ENCODE measurements at regions not wholly inside any gene's neighbourhood (a gene's known extent, or its start where the extent isn't known, plus 50 kb on each side); places are given as distances from the start of the nearest gene placed in this dataset.
"Not testable (repeated sequence)": the region's sequence is repeated elsewhere in the genome, so short reads cannot be mapped to it uniquely, and the experiment has no call there.

DNA sequence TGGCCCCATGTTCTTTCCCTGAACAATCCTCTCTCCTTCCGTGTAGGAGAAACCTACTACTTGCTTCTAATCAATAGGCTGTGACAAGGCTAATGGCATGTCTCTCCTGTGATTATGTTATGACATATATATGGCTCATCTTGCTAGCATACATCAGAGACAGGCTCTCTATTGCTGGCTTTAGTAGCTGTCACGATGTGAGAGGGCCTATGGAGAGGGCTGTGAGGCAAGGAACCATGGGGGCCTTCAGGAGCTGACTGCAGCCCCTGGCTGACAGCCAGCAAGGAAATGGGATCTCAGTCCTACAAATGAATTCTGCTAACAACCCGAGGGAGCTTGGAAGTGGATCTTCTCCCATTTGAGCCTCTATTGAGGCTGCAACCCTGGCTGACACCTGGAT, 96.3 kb downstream of the EOMES start:
- H3K4me3 Mint-ChIP-seq, result no peak overlapping the region
- no peaks in the 10 kb centered on the region for H3K9me3 Mint-ChIP-seq
- DNase-seq, result no peak
- peaks cover 29% of the 10 kb centered on the region for H3K4me1 Mint-ChIP-seq (ENCODE audit: low read depth)
- no peak for ATAC-seq (replicated peaks in 1 of 2)
- H3K36me3 Mint-ChIP-seq (ENCODE audit: insufficient read depth in 2 of 2), result no peaks in the 10 kb centered on the region
- H3K27ac Mint-ChIP-seq, result no peak overlapping the region
- H3K27me3 Mint-ChIP-seq (ENCODE audit: low read depth), result no peaks in the 10 kb centered on the region

DNA sequence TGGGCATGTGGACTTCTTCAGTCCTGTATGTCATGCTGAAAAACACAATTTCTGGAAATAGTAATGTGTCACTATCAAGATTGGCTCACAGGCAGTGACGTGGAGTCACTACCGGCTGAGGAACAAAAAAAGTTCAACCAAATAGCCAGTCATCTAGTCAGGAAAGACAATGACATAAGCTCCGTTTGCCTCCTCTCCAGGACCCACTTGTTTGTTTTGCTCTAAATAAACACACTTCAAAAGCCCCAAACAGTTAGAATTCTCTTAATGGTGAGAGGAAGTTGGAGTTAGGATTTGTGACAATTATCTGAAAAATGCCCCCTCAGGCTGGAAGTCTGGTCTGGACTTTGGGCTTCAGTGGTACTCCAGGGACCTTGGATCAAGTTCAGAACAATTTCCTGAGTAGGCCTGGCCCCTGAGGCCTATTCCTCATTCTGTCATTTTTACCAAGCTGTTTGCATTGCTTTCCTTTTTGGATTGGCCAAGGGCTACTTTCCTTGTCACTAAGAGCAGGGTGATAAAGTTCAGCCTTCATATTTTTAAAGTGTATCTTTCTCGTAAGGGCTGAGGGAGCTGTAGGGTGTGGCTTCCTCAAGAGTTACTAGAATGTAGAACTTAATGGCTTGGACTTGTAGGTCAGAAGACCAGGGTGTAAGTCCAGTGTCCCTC, 98.9 kb downstream of the EOMES start:
- DNase-seq (no peak), ATAC-seq (replicated peaks in 1 of 2) (peak in 1 of 2 donors; percentile 19)
- Mint-ChIP-seq H3K36me3 (ENCODE audit: insufficient read depth in 2 of 2) (no peaks in the 10 kb centered on the region), H3K4me3 (no peak overlapping the region), H3K4me1 (ENCODE audit: low read depth) (peaks cover 8% of the 10 kb centered on the region), H3K9me3 (no peaks in the 10 kb centered on the region), H3K27ac (no peak overlapping the region), H3K27me3 (ENCODE audit: low read depth) (no peaks in the 10 kb centered on the region)

DNA sequence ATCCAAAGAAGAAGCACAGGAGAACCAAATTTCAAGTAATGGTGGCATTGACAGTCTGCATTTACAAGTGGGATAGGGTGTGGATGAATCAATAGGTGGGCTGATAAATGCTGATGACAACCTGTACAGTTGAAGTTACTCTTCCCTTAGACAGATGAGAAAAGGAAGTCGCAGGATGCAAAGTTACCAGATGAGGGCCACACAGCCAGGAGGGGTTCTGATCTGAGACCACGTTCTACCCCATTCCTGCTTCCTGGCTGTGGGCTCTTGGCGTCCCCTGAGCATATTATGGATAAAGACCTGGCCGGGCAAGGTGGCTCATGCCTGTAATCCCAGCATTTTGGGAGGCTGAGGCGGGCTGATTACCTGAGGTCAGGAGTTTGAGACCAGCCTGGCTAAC, 104.6 kb downstream of the EOMES start:
- no peaks in the 10 kb centered on the region for H3K4me1 Mint-ChIP-seq (ENCODE audit: low read depth)
- H3K36me3 Mint-ChIP-seq (ENCODE audit: insufficient read depth in 2 of 2), result peaks cover 10 to 17% of the 10 kb centered on the region in 2 donors
- no peak for DNase-seq
- no peak for ATAC-seq (replicated peaks in 1 of 2)
- H3K9me3 Mint-ChIP-seq, result peaks cover 9 to 14% of the 10 kb centered on the region in 2 donors
- H3K4me3 Mint-ChIP-seq, result no peak overlapping the region
- H3K27ac Mint-ChIP-seq, result no peak overlapping the region
- H3K27me3 Mint-ChIP-seq (ENCODE audit: low read depth), result no peaks in the 10 kb centered on the region

DNA sequence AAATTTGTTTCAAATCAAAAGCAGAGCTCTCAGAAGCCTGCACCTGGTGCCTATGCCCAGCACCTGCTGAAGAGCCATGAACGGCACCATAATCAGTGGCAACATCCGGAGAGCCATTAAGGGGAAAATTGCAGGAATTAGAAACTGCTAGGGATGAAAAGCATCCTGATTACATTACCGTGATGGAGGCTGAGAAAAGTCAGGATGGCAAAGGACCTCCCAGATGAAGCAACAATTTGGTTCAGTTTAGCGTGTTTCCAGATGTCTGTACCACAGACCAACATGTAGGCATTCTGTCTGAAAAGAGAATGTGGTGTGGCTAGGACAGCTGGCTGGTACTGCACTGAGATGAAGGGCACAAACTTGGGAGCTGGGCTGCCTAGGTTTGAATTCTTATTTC, 106.1 kb downstream of the EOMES start:
- DNase-seq, result no peak
- Mint-ChIP-seq H3K4me3 (no peak overlapping the region), H3K27ac (no peak overlapping the region), H3K27me3 (ENCODE audit: low read depth) (no peaks in the 10 kb centered on the region), H3K4me1 (ENCODE audit: low read depth) (no peaks in the 10 kb centered on the region), H3K36me3 (ENCODE audit: insufficient read depth in 2 of 2) (peaks cover 10 to 17% of the 10 kb centered on the region in 2 donors), H3K9me3 (peaks cover 9 to 14% of the 10 kb centered on the region in 2 donors)
- no peak for ATAC-seq (replicated peaks in 1 of 2)

DNA sequence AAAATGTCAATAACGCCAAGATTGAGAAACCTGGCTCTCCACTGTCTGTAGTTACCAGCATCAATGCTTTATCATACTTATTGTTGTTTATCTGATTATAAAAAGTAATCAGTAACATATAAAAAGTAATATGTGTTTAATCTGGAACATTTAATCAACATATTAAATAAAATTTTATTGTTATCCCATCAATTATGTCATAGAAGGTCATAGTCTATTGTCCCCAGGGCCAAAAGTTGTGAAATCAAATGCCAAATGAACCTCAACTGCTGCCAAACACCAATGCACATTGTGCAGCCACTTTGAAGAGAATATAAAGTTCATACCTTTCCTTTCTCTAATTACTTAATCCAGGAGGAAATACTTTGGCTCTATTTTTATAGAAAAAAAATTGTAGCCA, 106.6 kb downstream of the EOMES start:
- Mint-ChIP-seq H3K27ac (no peak overlapping the region), H3K4me1 (ENCODE audit: low read depth) (no peaks in the 10 kb centered on the region), H3K27me3 (ENCODE audit: low read depth) (no peaks in the 10 kb centered on the region), H3K36me3 (ENCODE audit: insufficient read depth in 2 of 2) (peaks cover 10 to 17% of the 10 kb centered on the region in 2 donors), H3K4me3 (no peak overlapping the region), H3K9me3 (peaks cover 9 to 14% of the 10 kb centered on the region in 2 donors)
- no peak for ATAC-seq (replicated peaks in 1 of 2)
- DNase-seq, result no peak

DNA sequence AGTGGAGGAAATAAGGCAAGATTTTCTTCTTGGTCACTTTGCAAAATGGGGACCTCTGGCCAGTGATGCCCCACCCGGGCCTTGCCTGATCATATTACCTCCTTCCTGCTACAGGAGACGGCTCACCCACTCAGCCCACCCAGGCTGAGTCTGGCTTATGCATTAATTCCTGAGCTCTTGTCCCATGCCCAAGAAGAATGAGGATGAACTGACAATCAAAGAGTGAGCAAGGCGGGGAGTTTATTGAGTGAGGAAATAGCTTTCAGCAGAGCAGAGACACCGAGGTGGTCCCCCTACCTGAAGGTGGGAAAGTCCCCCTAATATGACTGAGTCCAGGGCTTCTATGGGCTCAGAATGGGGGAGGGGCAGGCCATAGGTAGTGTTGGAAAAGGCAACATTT, 107.5 kb downstream of the EOMES start:
- no peaks in the 10 kb centered on the region for H3K27me3 Mint-ChIP-seq (ENCODE audit: low read depth)

DNA sequence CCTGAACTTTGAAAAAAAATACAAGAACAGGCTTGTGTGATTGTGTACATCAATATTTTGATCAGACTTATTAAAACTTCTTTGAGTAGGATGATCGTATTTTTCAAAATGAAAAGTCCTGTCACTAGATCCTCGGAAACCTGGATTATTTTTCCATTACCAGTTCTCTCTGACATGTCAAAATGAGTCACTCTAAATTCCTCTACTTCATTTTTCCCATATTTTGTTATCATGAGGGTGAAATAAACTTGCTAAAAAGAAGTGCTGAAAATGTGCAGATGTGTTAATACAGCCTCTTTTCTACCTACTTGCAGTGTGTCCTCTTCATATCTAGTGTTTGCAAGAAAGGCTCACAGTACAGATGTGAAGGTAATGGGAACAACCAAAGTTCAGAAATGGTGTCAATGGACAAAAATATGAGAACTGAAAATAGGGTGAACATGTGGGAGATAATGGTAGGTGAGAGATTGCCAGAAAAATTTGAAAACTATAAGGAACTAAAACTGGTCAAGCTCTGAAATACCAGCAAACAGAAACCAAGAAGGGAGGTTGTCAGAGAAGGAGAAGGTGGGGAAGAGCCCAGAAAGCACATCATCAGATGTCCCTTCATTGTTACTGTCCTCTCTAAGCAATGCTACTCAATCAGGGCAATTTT, 108.2 kb downstream of the EOMES start:
- Mint-ChIP-seq H3K36me3 (ENCODE audit: insufficient read depth in 2 of 2) (peaks cover 10 to 17% of the 10 kb centered on the region in 2 donors), H3K27me3 (ENCODE audit: low read depth) (no peaks in the 10 kb centered on the region), H3K27ac (no peak overlapping the region), H3K4me3 (no peak overlapping the region), H3K4me1 (ENCODE audit: low read depth) (no peaks in the 10 kb centered on the region), H3K9me3 (peaks cover 9 to 16% of the 10 kb centered on the region in 2 donors)
- DNase-seq, result no peak
- ATAC-seq (replicated peaks in 1 of 2), result no peak

More for the DNA sequence above, 107.5 kb downstream of the EOMES start:
- no peaks in the 10 kb centered on the region for H3K4me1 Mint-ChIP-seq (ENCODE audit: low read depth)
- H3K4me3 Mint-ChIP-seq, result no peak overlapping the region
- ATAC-seq (replicated peaks in 1 of 2), result no peak
- peaks cover 9 to 14% of the 10 kb centered on the region in 2 donors for H3K9me3 Mint-ChIP-seq
- no peak for DNase-seq
- no peak overlapping the region for H3K27ac Mint-ChIP-seq
- H3K36me3 Mint-ChIP-seq (ENCODE audit: insufficient read depth in 2 of 2), result peaks cover 10 to 17% of the 10 kb centered on the region in 2 donors

DNA sequence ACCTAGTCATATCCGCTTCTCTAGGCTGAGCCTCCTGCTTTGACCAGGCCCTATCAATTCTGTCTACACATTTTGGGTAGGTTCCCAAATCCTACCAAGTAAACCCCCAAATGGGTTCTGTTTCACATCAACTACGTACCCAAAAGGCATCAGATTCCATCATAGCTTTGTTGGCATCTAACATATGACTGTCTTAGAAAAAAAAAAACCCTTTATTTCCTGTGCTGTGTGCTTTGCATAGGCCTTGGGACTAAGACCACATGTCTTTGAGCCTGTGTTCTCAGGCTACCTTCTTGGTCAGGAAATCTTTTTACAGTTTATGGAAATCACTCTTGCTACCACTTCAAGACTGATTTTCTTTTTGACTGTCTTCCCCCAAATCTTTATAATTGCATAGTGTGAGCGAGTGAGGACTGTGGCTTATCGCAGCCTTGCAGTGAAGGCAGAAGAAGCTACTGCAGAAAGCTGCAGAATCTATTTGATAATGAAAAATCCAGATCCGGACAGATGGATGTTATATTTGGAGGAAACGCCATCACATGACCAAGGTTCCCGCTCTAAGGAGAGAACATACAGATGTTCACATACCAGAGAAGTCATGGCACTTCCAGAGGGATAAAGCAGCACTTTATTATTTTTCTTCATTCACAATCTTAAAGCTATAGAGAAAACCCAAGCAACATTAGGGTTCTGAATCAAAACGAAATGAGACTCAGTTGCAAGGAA, 111.2 kb downstream of the EOMES start:
- Mint-ChIP-seq H3K9me3 (peaks cover 9 to 16% of the 10 kb centered on the region in 2 donors), H3K27ac (no peak overlapping the region)
- ATAC-seq (replicated peaks in 1 of 2), result peak in 1 of 2 donors; percentile 39

DNA sequence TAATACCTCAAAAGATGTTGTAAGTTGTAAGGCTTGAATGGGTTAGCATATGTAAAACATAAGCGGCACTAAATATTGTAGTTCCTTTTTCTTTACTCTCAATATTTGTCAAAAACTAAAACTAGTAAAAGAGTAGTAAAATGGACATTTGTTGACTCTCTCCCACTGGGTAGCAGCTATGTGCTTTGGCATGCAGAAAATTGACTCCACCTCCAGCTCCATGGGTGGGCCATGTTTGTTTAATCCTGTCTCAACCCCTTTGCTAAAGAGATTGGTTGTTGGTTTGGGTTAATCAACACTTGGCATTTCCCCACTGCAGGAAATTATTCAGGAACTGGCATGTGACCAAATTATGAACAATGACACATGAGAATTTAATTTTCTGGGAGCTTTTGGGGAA, 114.8 kb downstream of the EOMES start:
- no peak overlapping the region for H3K27ac Mint-ChIP-seq
- no peak for DNase-seq
- H3K4me3 Mint-ChIP-seq, result no peak overlapping the region
- H3K36me3 Mint-ChIP-seq (ENCODE audit: insufficient read depth in 2 of 2), result peaks cover under 1% of the 10 kb centered on the region in 2 donors
- peaks cover under 1 to 2% of the 10 kb centered on the region in 2 donors for H3K9me3 Mint-ChIP-seq
- no peaks in the 10 kb centered on the region for H3K27me3 Mint-ChIP-seq (ENCODE audit: low read depth)
- ATAC-seq (replicated peaks in 1 of 2), result no peak
- H3K4me1 Mint-ChIP-seq (ENCODE audit: low read depth), result no peaks in the 10 kb centered on the region

More for the DNA sequence above, 111.2 kb downstream of the EOMES start:
- DNase-seq, result no peak
- Mint-ChIP-seq H3K27me3 (ENCODE audit: low read depth) (no peaks in the 10 kb centered on the region), H3K36me3 (ENCODE audit: insufficient read depth in 2 of 2) (peaks cover 10 to 17% of the 10 kb centered on the region in 2 donors), H3K4me1 (ENCODE audit: low read depth) (no peaks in the 10 kb centered on the region), H3K4me3 (no peak overlapping the region)

DNA sequence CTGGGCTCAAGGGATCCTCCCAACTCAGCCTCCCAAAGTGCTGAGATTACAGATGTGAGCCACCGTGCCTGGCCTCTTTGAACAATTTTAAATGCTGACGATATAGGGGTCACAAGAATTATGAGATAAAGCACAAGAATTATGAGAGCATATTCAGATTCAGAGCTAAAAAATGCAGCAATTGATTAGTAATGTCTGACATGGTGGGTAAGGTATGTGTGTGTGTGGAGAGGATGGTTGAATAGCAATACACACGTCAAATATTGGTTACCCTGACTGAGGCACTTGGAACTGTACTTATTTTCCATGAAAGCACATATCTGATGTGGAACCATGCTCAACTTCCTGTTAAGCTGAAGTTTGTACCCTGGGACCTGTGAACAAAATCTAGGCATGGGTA, 115.6 kb downstream of the EOMES start:
- Mint-ChIP-seq H3K27me3 (ENCODE audit: low read depth) (no peaks in the 10 kb centered on the region), H3K9me3 (peaks cover 3 to 6% of the 10 kb centered on the region in 2 donors), H3K36me3 (ENCODE audit: insufficient read depth in 2 of 2) (peaks cover 3 to 4% of the 10 kb centered on the region in 2 donors), H3K4me1 (ENCODE audit: low read depth) (no peaks in the 10 kb centered on the region), H3K4me3 (no peak overlapping the region), H3K27ac (no peak overlapping the region)
- DNase-seq (no peak), ATAC-seq (replicated peaks in 1 of 2) (no peak)

DNA sequence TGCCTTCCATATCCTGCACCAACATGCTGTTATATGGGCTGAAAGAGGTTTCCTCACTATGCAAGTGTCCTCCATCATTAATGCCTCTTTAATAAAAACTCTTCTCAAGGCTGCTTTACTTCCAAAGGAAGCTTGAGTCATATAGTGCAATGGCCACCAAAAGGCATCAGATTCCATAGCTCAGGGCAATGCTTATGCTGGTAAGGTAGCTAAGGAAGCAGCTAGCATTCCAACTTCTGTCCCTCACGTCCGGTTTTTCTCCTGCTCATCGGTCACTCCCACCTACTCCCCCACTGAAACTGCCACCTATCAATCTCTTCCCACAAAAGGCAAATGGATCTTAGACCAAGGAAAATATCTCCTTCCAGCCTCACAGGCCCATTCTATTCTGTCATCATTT, 117.1 kb upstream of the SLC4A7 start:
- H3K4me3 Mint-ChIP-seq, result not testable (repeated sequence)
- H3K4me1 Mint-ChIP-seq (ENCODE audit: low read depth), result peaks cover 13% of the 10 kb centered on the region

DNA sequence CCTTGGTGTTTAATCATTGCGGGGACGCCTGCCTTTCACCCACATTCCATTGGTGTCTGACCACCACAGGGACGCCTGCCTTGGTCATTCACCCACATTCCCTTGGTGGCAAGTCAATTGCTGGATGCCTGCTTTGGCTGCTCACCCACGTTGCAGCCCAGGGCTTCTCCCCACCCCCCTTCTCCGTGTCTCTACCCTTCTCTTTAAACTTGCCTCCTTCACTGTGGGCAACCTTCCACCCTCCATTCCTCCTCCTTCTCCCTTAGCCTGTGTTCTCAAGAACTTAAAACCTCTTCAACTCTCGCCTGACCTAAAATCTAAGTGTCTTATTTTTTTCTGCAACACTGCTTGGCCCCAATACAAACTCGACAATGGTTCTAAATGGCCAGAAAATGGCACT, 115.6 kb upstream of the SLC4A7 start:
- H3K9me3 Mint-ChIP-seq; H3K4me3 Mint-ChIP-seq; DNase-seq; ATAC-seq (replicated peaks in 1 of 2); H3K27ac Mint-ChIP-seq; H3K27me3 Mint-ChIP-seq (ENCODE audit: low read depth); H3K36me3 Mint-ChIP-seq (ENCODE audit: insufficient read depth in 2 of 2): not testable (repeated sequence)
- H3K4me1 Mint-ChIP-seq (ENCODE audit: low read depth), result peaks cover 24% of the 10 kb centered on the region

More for the DNA sequence above, 117.1 kb upstream of the SLC4A7 start:
- H3K27me3 Mint-ChIP-seq (ENCODE audit: low read depth); H3K9me3 Mint-ChIP-seq; DNase-seq; H3K36me3 Mint-ChIP-seq (ENCODE audit: insufficient read depth in 2 of 2); ATAC-seq (replicated peaks in 1 of 2); H3K27ac Mint-ChIP-seq: not testable (repeated sequence)

DNA sequence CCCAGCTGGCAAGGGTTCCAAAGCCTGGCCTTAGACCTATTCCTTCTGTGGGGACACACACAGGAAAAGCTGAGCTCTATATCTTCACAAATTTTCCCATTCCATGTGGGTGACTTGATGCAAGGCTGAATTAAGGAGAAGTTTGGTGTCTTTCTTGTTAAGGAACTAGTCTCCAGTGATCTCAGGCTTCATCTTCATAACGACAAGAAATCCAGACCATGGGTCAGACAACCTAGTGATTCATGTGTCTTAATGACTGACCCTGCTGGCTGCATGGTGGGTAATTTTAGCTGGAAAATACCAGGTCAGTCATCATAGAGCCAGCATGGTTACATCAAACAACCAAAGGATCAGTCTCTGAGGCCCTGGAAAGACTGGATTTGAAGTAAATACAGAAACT, 112.7 kb upstream of the SLC4A7 start:
- peak; percentile 12 to 25 for ATAC-seq (replicated peaks in 1 of 2)
- Mint-ChIP-seq H3K27ac (no peak overlapping the region), H3K27me3 (ENCODE audit: low read depth) (no peaks in the 10 kb centered on the region), H3K4me3 (no peak overlapping the region), H3K9me3 (no peaks in the 10 kb centered on the region), H3K4me1 (ENCODE audit: low read depth) (peaks cover 28% of the 10 kb centered on the region), H3K36me3 (ENCODE audit: insufficient read depth in 2 of 2) (peaks cover 0 to 2% of the 10 kb centered on the region in 2 donors)
- no peak for DNase-seq

Measured in activated T-cell treated with anti-CD3 and anti-CD28 coated beads, Interleukin-2, amount 50 U/mL, for 72 hours (primary cell).